ENCODE measurements at regions not wholly inside any gene's neighbourhood (a gene's known extent, or its start where the extent isn't known, plus 50 kb on each side); places are given as distances from the start of the nearest gene placed in this dataset.
"Not testable (repeated sequence)": the region's sequence is repeated elsewhere in the genome, so short reads cannot be mapped to it uniquely, and the experiment has no call there.

DNA sequence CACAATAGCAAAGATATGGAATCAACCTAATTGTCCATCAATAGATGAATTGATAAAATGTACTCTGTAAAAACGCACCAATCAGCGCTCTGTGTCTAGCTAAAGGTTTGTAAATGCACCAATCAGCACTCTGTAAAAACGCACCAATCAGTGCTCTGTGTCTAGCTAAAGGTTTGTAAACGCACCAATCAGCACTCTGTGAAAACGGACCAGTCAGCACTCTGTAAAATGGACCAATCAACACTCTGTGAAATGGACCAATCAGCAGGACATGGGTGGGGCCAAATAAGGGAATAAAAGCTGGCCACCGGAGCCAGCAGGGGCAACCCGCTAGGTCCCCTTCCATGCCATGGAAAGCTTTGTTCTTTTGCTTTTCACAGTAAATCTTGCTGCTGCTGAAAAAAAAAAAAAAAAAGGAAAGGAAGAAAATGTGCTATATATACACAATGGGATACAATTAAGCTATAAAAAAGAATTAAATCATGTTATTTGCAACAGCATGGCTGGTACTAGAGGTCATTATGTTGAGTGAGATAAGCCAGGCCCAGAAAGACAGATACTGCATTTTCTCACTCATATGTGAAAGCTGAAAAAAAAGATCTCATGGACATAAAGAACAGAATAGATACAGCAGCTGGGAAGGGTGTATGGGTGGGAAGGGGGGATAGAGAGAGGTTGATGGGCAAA lies 189.1 kb upstream of the JADE1 start:
- not testable (repeated sequence) for H3K9me3 ChIP-seq (ENCODE audit: control insufficient read depth in 2 of 2, insufficient read depth in 1 of 2, low read depth in 1 of 2, low read length in 1 of 2); H3K4me3 ChIP-seq (ENCODE audit: low read depth in 1 of 2, low read length in 2 of 2); H3K36me3 ChIP-seq (ENCODE audit: control insufficient read depth in 2 of 2, insufficient read depth in 2 of 2, low read length in 1 of 2); H3K27ac ChIP-seq (ENCODE audit: low read depth in 2 of 2, low read length in 1 of 2); H3K4me1 ChIP-seq (ENCODE audit: control insufficient read depth in 2 of 2, insufficient read depth in 2 of 2, low read length in 1 of 2); H3K27me3 ChIP-seq (ENCODE audit: control insufficient read depth in 1 of 2, insufficient read depth in 2 of 2, low read length in 2 of 2)
- WGBS, 2 donors: 82 to 92% methylated on average over 7 of the region's 7 CpGs

DNA sequence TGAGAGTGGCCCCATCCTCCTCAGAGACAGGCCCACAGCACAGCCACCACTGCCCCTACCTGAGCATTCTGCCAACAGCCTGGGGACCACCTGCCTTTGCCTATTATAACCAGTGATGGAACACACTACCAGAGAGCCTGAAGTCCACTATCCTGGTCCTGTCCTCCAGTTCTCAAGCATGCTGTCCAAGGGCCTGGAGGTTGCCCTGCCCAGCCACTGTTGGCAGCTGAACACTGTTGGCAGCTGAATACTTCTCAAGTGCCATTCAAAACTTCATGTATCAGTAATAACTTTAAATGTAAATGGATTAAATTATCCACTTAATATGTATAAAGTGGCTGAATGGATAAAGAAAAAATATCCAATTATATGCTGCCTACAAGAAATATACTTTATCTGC lies 194.3 kb upstream of the JADE1 start:
- Histone ChIP-seq H3K27me3 (ENCODE audit: control insufficient read depth in 1 of 2, insufficient read depth in 2 of 2, low read length in 2 of 2) (no peaks in the 10 kb centered on the region), H3K27ac (ENCODE audit: low read depth in 2 of 2, low read length in 1 of 2) (no peak overlapping the region), H3K36me3 (ENCODE audit: control insufficient read depth in 2 of 2, insufficient read depth in 2 of 2, low read length in 1 of 2) (no peaks in the 10 kb centered on the region), H3K4me1 (ENCODE audit: control insufficient read depth in 2 of 2, insufficient read depth in 2 of 2, low read length in 1 of 2) (no peaks in the 10 kb centered on the region), H3K4me3 (ENCODE audit: low read depth in 1 of 2, low read length in 2 of 2) (no peak overlapping the region), H3K9me3 (ENCODE audit: control insufficient read depth in 2 of 2, insufficient read depth in 1 of 2, low read depth in 1 of 2, low read length in 1 of 2) (no peaks in the 10 kb centered on the region)

DNA sequence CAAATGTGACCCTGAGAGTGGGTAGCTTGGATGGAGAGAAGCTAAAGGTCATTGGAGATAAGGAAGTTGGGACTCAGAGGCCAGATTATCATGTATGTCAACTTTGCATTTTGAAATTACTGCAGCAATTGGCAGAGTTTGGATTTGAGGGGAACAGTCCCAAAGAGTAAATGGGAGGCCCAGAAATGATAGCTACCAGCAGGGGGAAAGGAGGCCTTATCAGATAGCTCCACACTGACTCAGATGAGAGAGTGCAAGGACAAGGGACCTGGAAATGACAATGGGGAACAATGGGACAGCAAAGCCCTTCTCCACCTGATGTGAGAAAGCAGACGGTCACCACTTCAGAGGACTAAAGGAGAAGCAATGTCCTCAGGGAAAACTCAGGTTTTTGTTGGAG lies 201.5 kb upstream of the JADE1 start:
- no peaks in the 10 kb centered on the region for H3K36me3 ChIP-seq (ENCODE audit: control insufficient read depth in 2 of 2, insufficient read depth in 2 of 2, low read length in 1 of 2)
- H3K27ac ChIP-seq (ENCODE audit: low read depth in 2 of 2, low read length in 1 of 2): no peak overlapping the region
- 96% methylated on average over 1 of the region's 1 CpG for WGBS, 2 donors

DNA sequence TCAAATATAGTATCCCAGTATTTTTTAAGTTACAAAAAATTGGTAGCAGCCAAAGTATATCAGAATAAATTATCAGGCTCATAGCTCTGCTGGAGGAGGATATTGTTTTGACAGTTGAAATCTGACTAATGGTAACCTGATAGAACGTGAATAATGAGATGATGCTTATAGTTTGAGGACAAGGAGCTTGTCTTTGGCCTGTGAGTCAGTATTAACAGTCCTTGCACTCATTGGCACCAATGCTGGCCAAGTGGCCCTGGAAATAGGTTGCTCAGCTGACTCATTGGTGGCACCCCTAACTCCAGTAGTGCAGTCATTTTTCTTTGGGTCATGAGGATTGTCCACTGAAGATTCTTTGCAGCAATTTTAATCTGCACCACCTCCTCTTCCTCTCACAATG lies 203.3 kb upstream of the JADE1 start:
- peaks cover under 1 to 3% of the 10 kb centered on the region in 2 donors for H3K4me1 ChIP-seq (ENCODE audit: control insufficient read depth in 2 of 2, insufficient read depth in 2 of 2, low read length in 1 of 2)
- no peaks in the 10 kb centered on the region for H3K9me3 ChIP-seq (ENCODE audit: control insufficient read depth in 2 of 2, insufficient read depth in 1 of 2, low read depth in 1 of 2, low read length in 1 of 2)
- H3K36me3 ChIP-seq (ENCODE audit: control insufficient read depth in 2 of 2, insufficient read depth in 2 of 2, low read length in 1 of 2): no peaks in the 10 kb centered on the region
- H3K27me3 ChIP-seq (ENCODE audit: control insufficient read depth in 1 of 2, insufficient read depth in 2 of 2, low read length in 2 of 2): no peaks in the 10 kb centered on the region
- no peak overlapping the region for H3K4me3 ChIP-seq (ENCODE audit: low read depth in 1 of 2, low read length in 2 of 2)
- WGBS, 2 donors: 49 to 62% methylated on average over 1 of the region's 1 CpG
- no peak overlapping the region for H3K27ac ChIP-seq (ENCODE audit: low read depth in 2 of 2, low read length in 1 of 2)

More for the DNA sequence above, 201.5 kb upstream of the JADE1 start:
- no peaks in the 10 kb centered on the region for H3K27me3 ChIP-seq (ENCODE audit: control insufficient read depth in 1 of 2, insufficient read depth in 2 of 2, low read length in 2 of 2)
- no peak overlapping the region for H3K4me3 ChIP-seq (ENCODE audit: low read depth in 1 of 2, low read length in 2 of 2)
- no peaks in the 10 kb centered on the region for H3K9me3 ChIP-seq (ENCODE audit: control insufficient read depth in 2 of 2, insufficient read depth in 1 of 2, low read depth in 1 of 2, low read length in 1 of 2)
- no peaks in the 10 kb centered on the region for H3K4me1 ChIP-seq (ENCODE audit: control insufficient read depth in 2 of 2, insufficient read depth in 2 of 2, low read length in 1 of 2)

DNA sequence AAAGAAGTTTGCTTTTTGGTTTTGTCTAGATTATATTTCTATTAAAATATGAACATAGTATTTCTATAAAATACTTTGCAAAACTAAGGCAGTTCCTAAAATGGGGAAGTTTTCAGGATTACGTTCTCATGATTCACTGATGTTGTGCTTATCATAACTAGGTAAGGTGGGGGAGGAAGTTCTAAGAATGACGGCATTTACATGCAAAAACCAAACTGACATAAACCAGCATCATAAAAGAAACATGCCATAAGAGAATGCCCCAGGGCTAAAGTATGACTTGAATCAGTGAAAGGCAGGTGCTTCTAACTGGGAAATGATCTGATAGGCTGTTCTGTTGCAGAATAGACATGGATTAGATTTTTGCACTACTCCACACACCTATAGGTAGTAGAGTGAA lies 204.7 kb upstream of the JADE1 start:
- 47 to 66% methylated on average over 2 of the region's 2 CpGs for WGBS, 2 donors
- H3K9me3 ChIP-seq (ENCODE audit: control insufficient read depth in 2 of 2, insufficient read depth in 1 of 2, low read depth in 1 of 2, low read length in 1 of 2): no peaks in the 10 kb centered on the region
- no peaks in the 10 kb centered on the region for H3K27me3 ChIP-seq (ENCODE audit: control insufficient read depth in 1 of 2, insufficient read depth in 2 of 2, low read length in 2 of 2)
- no peak overlapping the region for H3K27ac ChIP-seq (ENCODE audit: low read depth in 2 of 2, low read length in 1 of 2)
- no peak overlapping the region for H3K4me3 ChIP-seq (ENCODE audit: low read depth in 1 of 2, low read length in 2 of 2)
- peaks cover 6 to 9% of the 10 kb centered on the region in 2 donors for H3K4me1 ChIP-seq (ENCODE audit: control insufficient read depth in 2 of 2, insufficient read depth in 2 of 2, low read length in 1 of 2)
- H3K36me3 ChIP-seq (ENCODE audit: control insufficient read depth in 2 of 2, insufficient read depth in 2 of 2, low read length in 1 of 2): no peaks in the 10 kb centered on the region

DNA sequence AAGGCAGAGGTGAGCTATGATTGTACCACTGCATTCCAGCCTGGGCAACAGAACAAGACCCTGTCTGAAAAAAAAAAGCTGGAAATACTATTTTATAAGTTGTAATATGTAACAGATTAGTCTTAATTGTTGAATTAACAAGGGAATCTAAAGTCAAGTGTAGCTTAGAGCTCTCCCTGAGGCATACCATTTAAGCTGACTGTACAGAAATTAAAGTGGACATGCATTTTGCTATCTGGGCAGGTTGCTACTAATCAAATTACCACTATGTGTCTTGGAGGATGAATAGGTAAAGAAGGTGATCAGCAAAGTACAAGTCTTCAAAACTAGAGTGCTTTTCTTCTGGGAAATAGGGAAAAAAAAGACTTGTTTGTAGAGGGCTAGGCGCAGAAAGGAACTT lies 205.3 kb upstream of the JADE1 start:
- H3K4me3 ChIP-seq (ENCODE audit: low read depth in 1 of 2, low read length in 2 of 2): no peak overlapping the region
- no peaks in the 10 kb centered on the region for H3K9me3 ChIP-seq (ENCODE audit: control insufficient read depth in 2 of 2, insufficient read depth in 1 of 2, low read depth in 1 of 2, low read length in 1 of 2)
- peaks cover 6 to 12% of the 10 kb centered on the region in 2 donors for H3K4me1 ChIP-seq (ENCODE audit: control insufficient read depth in 2 of 2, insufficient read depth in 2 of 2, low read length in 1 of 2)
- no peak overlapping the region for H3K27ac ChIP-seq (ENCODE audit: low read depth in 2 of 2, low read length in 1 of 2)
- H3K27me3 ChIP-seq (ENCODE audit: control insufficient read depth in 1 of 2, insufficient read depth in 2 of 2, low read length in 2 of 2): no peaks in the 10 kb centered on the region
- WGBS, 2 donors: 93 to 97% methylated on average over 1 of the region's 1 CpG
- H3K36me3 ChIP-seq (ENCODE audit: control insufficient read depth in 2 of 2, insufficient read depth in 2 of 2, low read length in 1 of 2): no peaks in the 10 kb centered on the region

DNA sequence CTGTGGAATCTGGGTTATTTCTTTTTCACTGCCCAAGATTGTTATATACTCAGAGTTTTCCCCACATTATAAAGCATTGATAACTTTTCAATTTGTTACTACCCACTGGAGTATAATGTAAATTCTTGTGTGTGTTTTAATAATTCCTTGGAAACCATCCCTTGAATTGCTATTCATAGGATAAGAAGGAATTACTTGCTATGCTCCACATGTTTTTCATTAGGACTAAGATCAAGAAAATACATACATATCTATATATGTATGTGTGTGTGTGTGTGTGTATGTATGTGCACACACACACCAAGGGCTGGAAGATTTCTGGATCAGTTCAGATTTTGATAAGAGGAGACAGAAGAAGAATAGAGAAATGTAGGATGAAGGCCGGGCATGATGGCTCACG lies 206.4 kb upstream of the JADE1 start:
- H3K27ac ChIP-seq (ENCODE audit: low read depth in 2 of 2, low read length in 1 of 2): no peak overlapping the region
- no peaks in the 10 kb centered on the region for H3K9me3 ChIP-seq (ENCODE audit: control insufficient read depth in 2 of 2, insufficient read depth in 1 of 2, low read depth in 1 of 2, low read length in 1 of 2)
- no peaks in the 10 kb centered on the region for H3K27me3 ChIP-seq (ENCODE audit: control insufficient read depth in 1 of 2, insufficient read depth in 2 of 2, low read length in 2 of 2)
- H3K36me3 ChIP-seq (ENCODE audit: control insufficient read depth in 2 of 2, insufficient read depth in 2 of 2, low read length in 1 of 2): no peaks in the 10 kb centered on the region
- H3K4me3 ChIP-seq (ENCODE audit: low read depth in 1 of 2, low read length in 2 of 2): no peak overlapping the region
- H3K4me1 ChIP-seq (ENCODE audit: control insufficient read depth in 2 of 2, insufficient read depth in 2 of 2, low read length in 1 of 2): peaks cover 6 to 12% of the 10 kb centered on the region in 2 donors
- WGBS, 2 donors: 94% methylated on average over 2 of the region's 2 CpGs

DNA sequence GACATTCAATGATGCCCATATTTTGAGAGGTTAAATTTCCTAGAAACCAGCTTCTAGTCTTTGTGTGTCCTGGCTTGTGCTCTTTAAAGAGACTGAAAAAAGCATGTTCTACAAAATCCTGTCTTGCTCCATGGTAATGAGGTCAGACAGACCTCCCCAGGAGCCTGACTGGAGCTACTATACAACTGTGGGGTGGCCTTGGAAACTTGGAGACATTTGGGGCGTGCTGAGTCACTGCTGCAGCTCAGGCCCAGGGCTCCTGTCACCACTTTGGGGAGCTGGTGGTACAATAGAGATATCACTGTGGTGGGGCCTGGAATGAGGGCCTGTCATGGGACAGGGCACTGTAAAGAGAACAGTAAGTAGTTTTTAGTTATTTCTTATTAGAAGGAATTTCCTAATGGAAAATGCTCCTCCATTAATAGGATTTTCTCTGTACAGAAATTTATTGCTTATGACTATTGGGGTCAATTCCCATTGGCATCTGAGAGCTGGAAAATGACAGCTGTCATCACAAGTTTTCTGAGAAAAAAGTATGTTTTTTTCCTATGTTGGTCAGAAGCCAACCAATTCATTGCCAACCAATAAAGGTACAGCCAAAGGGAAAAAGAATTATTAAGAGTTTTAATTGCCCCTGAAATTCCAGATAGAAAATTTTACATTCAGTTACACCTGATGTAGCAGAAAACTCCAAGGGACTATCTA lies 207.4 kb upstream of the JADE1 start:
- H3K4me1 ChIP-seq (ENCODE audit: control insufficient read depth in 2 of 2, insufficient read depth in 2 of 2, low read length in 1 of 2): peaks cover 6 to 12% of the 10 kb centered on the region in 2 donors
- no peaks in the 10 kb centered on the region for H3K27me3 ChIP-seq (ENCODE audit: control insufficient read depth in 1 of 2, insufficient read depth in 2 of 2, low read length in 2 of 2)
- no peaks in the 10 kb centered on the region for H3K9me3 ChIP-seq (ENCODE audit: control insufficient read depth in 2 of 2, insufficient read depth in 1 of 2, low read depth in 1 of 2, low read length in 1 of 2)
- peak overlapping the region in 1 of 2 donors; percentile 18 for H3K27ac ChIP-seq (ENCODE audit: low read depth in 2 of 2, low read length in 1 of 2)
- 82 to 89% methylated on average over 1 of the region's 1 CpG for WGBS, 2 donors
- H3K36me3 ChIP-seq (ENCODE audit: control insufficient read depth in 2 of 2, insufficient read depth in 2 of 2, low read length in 1 of 2): no peaks in the 10 kb centered on the region
- no peak overlapping the region for H3K4me3 ChIP-seq (ENCODE audit: low read depth in 1 of 2, low read length in 2 of 2)

DNA sequence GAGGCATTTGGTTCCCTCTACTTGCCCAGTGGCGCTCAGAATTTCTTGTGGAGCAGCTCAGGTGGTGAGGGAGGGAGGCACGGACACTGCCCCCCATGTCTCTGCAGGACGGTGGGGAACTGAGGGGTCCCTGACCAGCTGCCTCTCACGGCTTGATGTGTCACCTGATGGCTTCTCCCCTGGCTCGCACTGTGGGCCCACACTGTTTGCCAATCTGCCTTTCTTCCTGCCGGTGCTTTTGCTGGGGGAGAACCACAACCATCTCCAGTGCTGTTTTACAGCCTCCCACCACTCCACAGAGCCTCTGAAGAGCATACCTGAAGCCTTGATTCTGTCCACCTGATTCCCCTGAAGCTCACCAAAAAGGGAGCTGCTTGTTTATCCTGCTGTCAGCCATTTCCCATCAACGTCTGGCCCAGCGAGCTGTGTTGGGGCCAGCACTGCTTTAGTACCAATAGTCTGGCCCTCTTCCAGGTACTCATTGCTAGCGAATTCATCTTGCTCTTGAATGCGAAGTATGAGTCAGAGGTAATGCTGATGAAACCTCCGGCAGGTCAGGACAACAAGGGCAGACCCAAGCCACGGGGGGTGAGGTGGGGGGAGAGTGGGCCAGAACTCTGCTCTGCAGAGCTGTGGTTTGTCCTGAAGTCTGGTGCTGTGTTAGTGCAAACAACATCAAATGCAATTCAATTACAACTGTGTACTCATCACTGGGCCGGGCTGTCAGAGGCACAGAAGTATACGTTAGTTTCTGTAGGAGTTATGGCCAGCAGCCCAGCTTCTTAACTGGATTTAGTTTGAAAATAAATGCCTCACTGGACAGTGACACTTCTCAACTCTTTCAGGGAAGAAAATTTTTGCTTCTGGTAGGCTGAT lies 208.3 kb upstream of the JADE1 start:
- Histone ChIP-seq H3K27ac (ENCODE audit: low read depth in 2 of 2, low read length in 1 of 2) (peak overlapping the region; percentile 57 to 74), H3K4me3 (ENCODE audit: low read depth in 1 of 2, low read length in 2 of 2) (no peak overlapping the region), H3K9me3 (ENCODE audit: control insufficient read depth in 2 of 2, insufficient read depth in 1 of 2, low read depth in 1 of 2, low read length in 1 of 2) (no peaks in the 10 kb centered on the region), H3K4me1 (ENCODE audit: control insufficient read depth in 2 of 2, insufficient read depth in 2 of 2, low read length in 1 of 2) (peaks cover 6 to 12% of the 10 kb centered on the region in 2 donors), H3K36me3 (ENCODE audit: control insufficient read depth in 2 of 2, insufficient read depth in 2 of 2, low read length in 1 of 2) (no peaks in the 10 kb centered on the region), H3K27me3 (ENCODE audit: control insufficient read depth in 1 of 2, insufficient read depth in 2 of 2, low read length in 2 of 2) (no peaks in the 10 kb centered on the region)
- 36 to 39% methylated on average over 14 of the region's 14 CpGs for WGBS, 2 donors

Data from esophagus (tissue), 2 donors.